HepG2 (cell line): ENCODE measurements at regions not wholly inside any gene's neighbourhood (a gene's known extent, or its start where the extent isn't known, plus 50 kb on each side); places are given as distances from the start of the nearest gene placed in this dataset.

Experiments used
- ATAC-seq: fragments of 200-7000 bp; cut with Tn5 transposase; 3 replicates; pipeline ENCODE4 v1.9.1; 2020; ENCODE audit warnings: mild to moderate bottlenecking, moderate library complexity
- BruUV-seq: library from RNA; stranded (reverse); fragments of 400-500 nt; replicated peaks from 2 replicates; lab custom pipeline; 2021; lab: Mats Ljungman, UMichigan
- CTCF ChIA-PET: fragments of 300-600 bp; formaldehyde crosslinking; extraction: SDS; loops from one replicate; lab custom pipeline; 2021; ENCODE audit warnings: low total read pairs, inconsistent platforms, low intra/inter-chr PET ratio; lab: Yijun Ruan, JAX
- POLR2A ChIA-PET: fragments of 350-600 bp; sonication (Branson Sonifier 250); formaldehyde crosslinking; loops from one replicate; lab custom pipeline; 2020; ENCODE audit warnings: antibody characterized with exemption, inconsistent platforms; lab: Yijun Ruan, JAX
- DNase-seq: peaks from one replicate; pipeline ENCODE4 v3.0.0-alpha.2; 2015; ENCODE audit warnings: low spot score
- FAIRE-seq: peaks from 3 replicates; lab custom pipeline; 2011; peaks lifted over from hg19 to GRCh38; lab: Jason Lieb, UNC
- H2AFZ ChIP-seq: one replicate; pipeline ENCODE4 v1.6.1; 2011; ENCODE audit warnings: low read length, inconsistent platforms
- H3K27ac ChIP-seq: fragments of 300-600 bp; 3 replicates; pipeline ENCODE4 v1.8.0; 2011; ENCODE audit warnings: mixed run types, mild to moderate bottlenecking, mixed read lengths, low read length, inconsistent platforms; ENCODE audit not compliant: insufficient read depth; ENCODE audit errors: extremely low read length
- H3K27me3 ChIP-seq, 2 experiments: fragments of 200-600 bp in 1 of 2; 2 replicates in 1 of 2; 3 replicates in 1 of 2; pipeline versions ENCODE4 v1.6.0 to v1.8.0; 2011; ENCODE audit warnings: low read length in 2 of 2, mild to moderate bottlenecking in 2 of 2, moderate library complexity in 2 of 2, inconsistent platforms in 1 of 2; ENCODE audit not compliant: insufficient read depth in 2 of 2, control insufficient read depth in 1 of 2
- H3K36me3 ChIP-seq, 2 experiments: fragments of 200-600 bp in 1 of 2; replicated peaks in 1 of 2; 2 replicates in 1 of 2; 3 replicates in 1 of 2; pipeline versions ENCODE4 v1.5.1 to v1.8.0; 2011; ENCODE audit warnings: low read length in 2 of 2, inconsistent platforms in 1 of 2; ENCODE audit not compliant: insufficient read depth in 2 of 2, control insufficient read depth in 1 of 2
- H3K4me1 ChIP-seq: 2 replicates; pipeline ENCODE4 v1.5.1; 2012; ENCODE audit warnings: low read length, inconsistent platforms; ENCODE audit not compliant: insufficient read depth
- H3K4me2 ChIP-seq: 2 replicates; pipeline ENCODE4 v1.6.0; 2011; ENCODE audit warnings: low read depth, low read length, inconsistent platforms
- H3K4me3 ChIP-seq, 3 experiments: fragments of 200-600 bp in 1 of 3; sonication (generic), shearing (Covaris generic) in 1 of 3; replicated peaks in 1 of 3; 2 replicates each; pipeline ENCODE4 v1.5.1; 2011 to 2016; ENCODE audit warnings: low read length in 3 of 3, inconsistent platforms in 2 of 3, low read depth in 2 of 3, mild to moderate bottlenecking in 2 of 3, control low read depth in 1 of 3, mixed read lengths in 1 of 3; ENCODE audit not compliant: insufficient read depth in 1 of 3
- H3K79me2 ChIP-seq: one replicate; pipeline ENCODE4 v1.6.1; 2011; ENCODE audit warnings: low read length, inconsistent platforms; ENCODE audit not compliant: insufficient read depth
- H3K9ac ChIP-seq: 2 replicates; pipeline ENCODE4 v1.6.0; 2011; ENCODE audit warnings: mild to moderate bottlenecking, low read depth, low read length, inconsistent platforms; ENCODE audit not compliant: insufficient read depth
- H3K9me3 ChIP-seq: 2 replicates; pipeline ENCODE4 v1.5.1; 2012; ENCODE audit warnings: mild to moderate bottlenecking, low read length
- H4K20me1 ChIP-seq: 2 replicates; pipeline ENCODE4 v1.6.0; 2011; ENCODE audit warnings: inconsistent platforms, mild to moderate bottlenecking, low read length, moderate library complexity; ENCODE audit not compliant: insufficient read depth
- AGO2 ChIP-seq: fragments of 200-400 bp; formaldehyde crosslinking; optimal IDR thresholded peaks from 2 replicates; pipeline ENCODE3; 2017; ENCODE audit warnings: mild to moderate bottlenecking, low read depth, low read length, moderate library complexity
- ARHGAP35 ChIP-seq: sonication (generic); formaldehyde crosslinking; IDR thresholded peaks from 2 replicates; pipeline ENCODE4 v1.9.0; 2022; ENCODE audit warnings: mild to moderate bottlenecking, inconsistent platforms, moderate library complexity, missing genetic modification reagents, borderline replicate concordance
- CREBL2 ChIP-seq: sonication (generic); formaldehyde crosslinking; IDR thresholded peaks from 2 replicates; pipeline ENCODE4 v1.8.1; 2023; ENCODE audit warnings: missing genetic modification reagents, mild to moderate bottlenecking, borderline replicate concordance
- E2F1 ChIP-seq: sonication (generic); formaldehyde crosslinking; IDR thresholded peaks from 2 replicates; pipeline ENCODE4 v1.5.0; 2020; ENCODE audit warnings: missing genetic modification reagents
- KLF11 ChIP-seq: IDR thresholded peaks from 2 replicates; pipeline ENCODE4 v1.6.1; 2016; ENCODE audit warnings: missing compliant biosample characterization
- MTF1 ChIP-seq: sonication (generic); formaldehyde crosslinking; IDR thresholded peaks from 2 replicates; pipeline ENCODE4 v1.5.0; 2020; ENCODE audit warnings: missing genetic modification reagents
- NR1H2 ChIP-seq: sonication (generic); formaldehyde crosslinking; IDR thresholded peaks from 2 replicates; pipeline ENCODE4 v1.8.1; 2022; ENCODE audit warnings: low read depth, missing genetic modification reagents, borderline replicate concordance
- SKI ChIP-seq: fragments of 450-650 bp; IDR thresholded peaks from one replicate; pipeline ENCODE4 v1.6.1; 2018; ENCODE audit warnings: mild to moderate bottlenecking; ENCODE audit not compliant: partially characterized antibody
- THAP7 ChIP-seq: sonication (generic); formaldehyde crosslinking; IDR thresholded peaks from 2 replicates; pipeline ENCODE4 v1.8.1; 2023; ENCODE audit warnings: mild to moderate bottlenecking, missing genetic modification reagents
- YEATS4 ChIP-seq: sonication (generic); formaldehyde crosslinking; IDR thresholded peaks from 2 replicates; pipeline ENCODE4 v1.4.0; 2020; ENCODE audit warnings: missing genetic modification reagents, borderline replicate concordance
- ZNF260 ChIP-seq: sonication (generic); formaldehyde crosslinking; IDR thresholded peaks from 2 replicates; pipeline ENCODE4 v1.4.0; 2020; ENCODE audit warnings: missing genetic modification reagents, low read depth, mild to moderate bottlenecking, borderline replicate concordance
- ZNF30 ChIP-seq: sonication (generic); formaldehyde crosslinking; IDR thresholded peaks from 2 replicates; pipeline ENCODE4 v1.5.0; 2020; ENCODE audit warnings: mild to moderate bottlenecking, missing genetic modification reagents
- ZNF550 ChIP-seq: sonication (generic); formaldehyde crosslinking; IDR thresholded peaks from 2 replicates; pipeline ENCODE4 v1.4.0; 2020; ENCODE audit warnings: mild to moderate bottlenecking, missing genetic modification reagents, borderline replicate concordance
- ZNF644 ChIP-seq: IDR thresholded peaks from 2 replicates; pipeline ENCODE4 v1.6.1; 2016; ENCODE audit warnings: low read depth
- ZNF724P ChIP-seq: sonication (generic); formaldehyde crosslinking; IDR thresholded peaks from 2 replicates; pipeline ENCODE4 v1.8.0; 2022; ENCODE audit warnings: missing genetic modification reagents, borderline replicate concordance
- ZNF816 ChIP-seq: sonication (generic); formaldehyde crosslinking; IDR thresholded peaks from 2 replicates; pipeline ENCODE4 v1.8.0; 2022; ENCODE audit warnings: missing genetic modification reagents, mild to moderate bottlenecking, borderline replicate concordance
- ZSCAN30 ChIP-seq: sonication (generic); formaldehyde crosslinking; IDR thresholded peaks from 2 replicates; pipeline ENCODE4 v1.5.0; 2020; ENCODE audit warnings: mild to moderate bottlenecking, missing genetic modification reagents
- WGBS: methylation state at CpG from one replicate; pipeline ENCODE4 v1.1.6; 2017; ENCODE audit warnings: low lambda C conversion rate; 5-methylcytosine and 5-hydroxymethylcytosine counted together
- in situ Hi-C: cut with HindIII; loops from 2 replicates; pipeline ENCODE4 v1.10.0; 2017; ENCODE audit warnings: low pct_unique_long_range_greater_than_20kb; ENCODE audit not compliant: extremely low pct_ligation_motif_present
- intact Hi-C: fragments of 100-400 bp; cut with micrococcal nuclease; formaldehyde crosslinking; loops from one replicate; pipeline ENCODE4 v1.10.0; 2022; ENCODE audit not compliant: unreplicated experiment
- TF ChIP-seq, protein P1 (sequence below): sonication (generic); formaldehyde crosslinking; IDR thresholded peaks from 2 replicates; pipeline ENCODE4 v1.4.0; 2020; ENCODE audit warnings: low read depth, missing genetic modification reagents

DNA sequence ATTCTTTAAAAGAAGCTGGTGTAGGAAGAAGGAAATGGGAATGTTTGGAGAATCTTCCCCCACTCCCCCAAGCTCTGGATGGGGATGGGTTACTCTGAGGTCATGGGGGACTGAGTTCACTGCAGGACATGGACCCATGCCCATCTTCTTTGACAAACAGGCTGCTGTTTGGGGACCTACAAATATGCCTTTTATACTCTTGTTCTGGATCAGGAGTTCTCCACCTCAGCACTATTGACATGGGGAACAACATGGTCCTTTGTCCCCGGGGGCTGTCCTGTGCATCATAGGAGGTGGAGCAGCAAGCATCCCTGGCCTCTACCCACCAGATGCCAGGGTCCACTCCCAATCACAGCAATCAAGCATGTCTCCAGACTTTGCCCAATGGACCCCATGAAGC is 365.8 kb upstream of the C1orf174 start:
- CTCF ChIA-PET: no interaction called here
- POLR2A ChIA-PET: no interaction called here
- Histone ChIP-seq H3K4me1 (peaks cover 69% of the 10 kb centered on the region), H3K9me3 (peaks cover 14% of the 10 kb centered on the region), H3K4me3 (no peak overlapping the region), H2AFZ (no peak overlapping the region), H4K20me1 (no peaks in the 10 kb centered on the region), H3K9ac (peak overlapping the region; percentile 74), H3K36me3 (no peaks in the 10 kb centered on the region), H3K4me2 (peak overlapping the region; percentile 28), H3K79me2 (no peaks in the 10 kb centered on the region), H3K27ac (peak overlapping the region; percentile 96), H3K27me3 (no peaks in the 10 kb centered on the region)
- peak; percentile 82 for FAIRE-seq
- intact Hi-C loops (no loop called here), in situ Hi-C loops (no loop called here)
- no TSS peak for BruUV-seq
- ATAC-seq: peak; percentile 49
- no CpG with 5 or more reads among the region's 1 CpG for WGBS
- DNase-seq: peak; percentile 94
- TF ChIP-seq MTF1 (CRISPR knock-in tag) (no peak), ARHGAP35 (CRISPR knock-in tag) (no peak), ZNF724P (CRISPR knock-in tag) (no peak), KLF11 (CRISPR knock-in tag) (no peak), THAP7 (CRISPR knock-in tag) (no peak), ZNF550 (CRISPR knock-in tag) (no peak), AGO2 (no peak), ZNF30 (no peak), ZSCAN30 (CRISPR knock-in tag) (no peak), ZNF260 (CRISPR knock-in tag) (no peak), E2F1 (CRISPR knock-in tag) (no peak), SKI (no peak), CREBL2 (CRISPR knock-in tag) (no peak), ZNF644 (peak; percentile 58; the same call in 1 of the 2 replicates), ZNF816 (CRISPR knock-in tag) (no peak), YEATS4 (CRISPR knock-in tag) (no peak), NR1H2 (CRISPR knock-in tag) (no peak)
- TF ChIP-seq, protein P1, sequence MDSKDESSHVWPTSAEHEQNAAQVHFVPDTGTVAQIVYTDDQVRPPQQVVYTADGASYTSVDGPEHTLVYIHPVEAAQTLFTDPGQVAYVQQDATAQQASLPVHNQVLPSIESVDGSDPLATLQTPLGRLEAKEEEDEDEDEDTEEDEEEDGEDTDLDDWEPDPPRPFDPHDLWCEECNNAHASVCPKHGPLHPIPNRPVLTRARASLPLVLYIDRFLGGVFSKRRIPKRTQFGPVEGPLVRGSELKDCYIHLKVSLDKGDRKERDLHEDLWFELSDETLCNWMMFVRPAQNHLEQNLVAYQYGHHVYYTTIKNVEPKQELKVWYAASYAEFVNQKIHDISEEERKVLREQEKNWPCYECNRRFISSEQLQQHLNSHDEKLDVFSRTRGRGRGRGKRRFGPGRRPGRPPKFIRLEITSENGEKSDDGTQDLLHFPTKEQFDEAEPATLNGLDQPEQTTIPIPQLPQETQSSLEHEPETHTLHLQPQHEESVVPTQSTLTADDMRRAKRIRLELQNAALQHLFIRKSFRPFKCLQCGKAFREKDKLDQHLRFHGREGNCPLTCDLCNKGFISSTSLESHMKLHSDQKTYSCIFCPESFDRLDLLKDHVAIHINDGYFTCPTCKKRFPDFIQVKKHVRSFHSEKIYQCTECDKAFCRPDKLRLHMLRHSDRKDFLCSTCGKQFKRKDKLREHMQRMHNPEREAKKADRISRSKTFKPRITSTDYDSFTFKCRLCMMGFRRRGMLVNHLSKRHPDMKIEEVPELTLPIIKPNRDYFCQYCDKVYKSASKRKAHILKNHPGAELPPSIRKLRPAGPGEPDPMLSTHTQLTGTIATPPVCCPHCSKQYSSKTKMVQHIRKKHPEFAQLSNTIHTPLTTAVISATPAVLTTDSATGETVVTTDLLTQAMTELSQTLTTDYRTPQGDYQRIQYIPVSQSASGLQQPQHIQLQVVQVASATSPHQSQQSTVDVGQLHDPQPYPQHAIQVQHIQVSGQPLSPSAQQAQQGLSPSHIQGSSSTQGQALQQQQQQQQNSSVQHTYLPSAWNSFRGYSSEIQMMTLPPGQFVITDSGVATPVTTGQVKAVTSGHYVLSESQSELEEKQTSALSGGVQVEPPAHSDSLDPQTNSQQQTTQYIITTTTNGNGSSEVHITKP: no peak; the same call in 1 of the 2 replicates
